Mesenteric fat pad (tissue), 1 donor: ENCODE measurements at regions not wholly inside any gene's neighbourhood (a gene's known extent, or its start where the extent isn't known, plus 50 kb on each side); places are given as distances from the start of the nearest gene placed in this dataset.
"Not testable (repeated sequence)": the region's sequence is repeated elsewhere in the genome, so short reads cannot be mapped to it uniquely, and the experiment has no call there.

Experiments used
- DNase-seq: peaks from one replicate; pipeline ENCODE4 v3.0.0-alpha.2; 2020; ENCODE audit warnings: low spot score
- donor health status: DM: yes; HTN: yes; CAD: no.

DNA sequence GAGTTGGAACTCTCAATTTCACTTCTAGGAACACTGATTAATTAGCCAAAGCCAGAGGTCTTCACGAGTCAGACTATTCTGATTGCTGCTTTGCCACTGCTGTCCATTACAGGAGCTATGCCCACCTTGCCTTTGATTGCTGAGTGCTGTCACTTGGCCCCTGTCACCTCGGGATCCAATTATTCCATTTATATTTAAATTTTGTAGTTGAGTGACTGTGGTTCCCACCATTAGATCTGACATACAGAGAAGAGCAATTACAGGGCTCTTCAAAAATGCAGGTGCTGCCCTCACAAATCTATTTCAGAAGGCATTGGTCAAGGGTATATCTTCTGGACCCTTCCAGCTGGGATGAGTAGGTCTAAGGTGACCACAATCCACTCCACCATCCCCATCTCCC, 200.8 kb downstream of the GJA1 start:
- DNase-seq = not testable (repeated sequence)

DNA sequence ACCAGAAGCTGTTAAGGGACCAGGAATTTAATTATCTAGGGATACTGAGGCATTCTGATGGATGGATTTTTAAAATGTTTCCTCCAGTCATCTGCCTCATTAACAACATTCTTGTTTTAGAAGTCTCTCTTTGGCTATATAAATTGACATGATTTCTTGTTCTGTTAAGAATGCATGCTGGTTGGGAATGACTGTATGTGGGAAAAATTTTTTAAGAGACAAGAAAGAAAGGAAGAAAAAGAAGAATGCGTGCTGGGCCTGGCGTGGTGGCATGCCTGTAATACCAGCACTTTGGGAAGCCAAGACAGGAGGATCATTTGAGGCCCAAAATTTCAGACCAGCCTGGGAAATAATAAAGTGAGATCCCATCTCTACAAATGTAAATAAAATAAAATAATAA, 203.6 kb downstream of the GJA1 start:
- DNase-seq = no peak

GRCh38 chr6:121641158-121641557, 205.7 kb downstream of the GJA1 start:
- no peak for DNase-seq

DNA sequence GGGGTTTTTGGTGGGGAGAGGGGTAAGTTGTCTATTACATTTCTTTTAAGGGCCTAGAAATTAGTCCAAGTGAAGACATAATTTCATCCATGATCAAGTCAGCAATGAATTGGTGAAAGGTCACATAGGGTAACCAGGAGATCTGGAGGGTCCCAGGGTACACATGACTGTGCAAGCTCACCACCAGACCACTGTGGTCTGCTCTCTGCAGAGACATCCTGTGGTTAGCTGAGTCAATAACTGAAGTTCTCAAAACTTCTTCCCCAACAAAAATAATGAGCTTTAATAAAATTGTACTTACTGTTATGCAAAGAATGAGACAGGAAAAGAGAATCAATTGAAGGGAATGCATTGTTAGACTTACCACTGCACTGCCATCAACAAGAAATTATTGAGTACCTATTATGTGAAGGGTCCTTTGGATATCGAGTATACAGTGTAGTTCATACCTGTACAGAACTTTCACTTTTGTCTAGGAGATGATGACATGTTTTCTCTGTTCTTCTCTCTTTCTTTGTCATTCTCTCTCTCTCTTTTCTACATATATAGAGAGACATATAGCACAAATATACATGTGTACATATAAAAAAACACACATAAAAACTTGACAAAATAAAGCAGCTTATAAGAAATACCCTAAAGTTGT, 209.8 kb downstream of the GJA1 start:
- no peak for DNase-seq

GRCh38 chr6:121647905-121648304, 212.5 kb downstream of the GJA1 start:
- DNase-seq = no peak

GRCh38 chr6:121649951-121650350, 214.5 kb downstream of the GJA1 start:
- DNase-seq = no peak

- DNase-seq = no peak
These were observed 216.0 kb downstream of the GJA1 start for GRCh38 chr6:121651420-121651819.

- DNase-seq = no peak
These were observed 216.8 kb downstream of the GJA1 start for GRCh38 chr6:121652223-121652622.

DNA sequence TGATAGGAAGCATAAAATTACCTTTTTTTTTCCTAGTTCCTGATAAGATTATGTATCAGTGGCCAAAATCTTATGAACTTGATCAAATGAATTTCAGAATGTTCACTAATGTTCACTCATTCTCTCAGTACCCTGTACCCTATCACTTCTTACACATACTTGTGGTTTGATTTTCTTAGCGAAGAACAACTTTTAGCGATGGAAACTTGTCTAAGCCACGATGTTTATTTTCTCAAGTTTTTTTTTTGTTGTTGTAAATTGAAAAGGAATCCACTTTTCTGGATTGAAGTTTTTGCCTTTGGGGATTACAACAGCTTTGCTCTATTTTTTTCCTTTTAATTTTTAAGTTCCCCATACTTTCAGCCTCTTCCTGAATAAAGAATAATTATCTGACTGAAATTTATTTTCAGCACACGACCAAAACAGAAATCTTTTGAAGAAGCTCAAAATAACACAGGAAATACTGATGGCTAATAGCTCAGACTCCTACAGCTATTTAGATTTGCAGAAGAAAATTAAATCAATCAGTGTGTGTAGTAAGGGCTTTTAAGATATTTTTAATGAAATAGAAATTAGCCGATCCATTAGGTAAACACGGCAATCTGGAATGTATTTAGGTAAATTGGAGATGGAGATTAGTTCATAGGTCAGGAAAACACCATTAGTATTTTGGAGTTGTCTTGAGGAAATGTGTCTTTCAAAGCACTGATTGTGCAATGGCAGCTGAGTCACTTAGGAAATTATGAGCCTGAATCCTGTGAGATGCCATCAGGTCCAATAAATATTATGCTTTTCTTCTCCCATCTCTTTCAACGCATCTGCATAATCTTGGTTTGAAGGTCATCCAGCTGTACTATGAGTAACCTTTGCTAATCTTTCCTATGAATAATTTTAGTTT, 217.5 kb downstream of the GJA1 start:
- DNase-seq = no peak

- DNase-seq = no peak
These were observed 218.2 kb downstream of the GJA1 start for GRCh38 chr6:121653624-121654008.

DNA sequence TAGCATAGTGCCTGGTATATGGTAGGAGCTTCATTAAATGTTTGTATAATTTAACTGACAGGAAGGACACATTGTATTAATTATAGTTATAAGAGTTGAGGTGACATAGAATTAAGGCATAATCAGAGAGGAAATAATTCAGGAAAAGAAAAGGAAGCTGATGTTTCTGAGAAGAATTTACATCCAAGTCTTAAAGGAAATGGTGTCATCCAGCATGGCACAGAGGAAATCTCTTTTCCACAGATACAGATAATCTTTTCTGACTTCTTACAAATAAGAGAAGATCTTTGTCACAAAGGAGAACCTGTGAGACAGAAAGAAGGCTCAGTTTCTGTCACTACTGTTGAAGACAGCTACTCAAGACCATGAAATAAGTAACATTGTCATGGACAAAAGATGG, 222.5 kb downstream of the GJA1 start:
- DNase-seq = no peak

DNA sequence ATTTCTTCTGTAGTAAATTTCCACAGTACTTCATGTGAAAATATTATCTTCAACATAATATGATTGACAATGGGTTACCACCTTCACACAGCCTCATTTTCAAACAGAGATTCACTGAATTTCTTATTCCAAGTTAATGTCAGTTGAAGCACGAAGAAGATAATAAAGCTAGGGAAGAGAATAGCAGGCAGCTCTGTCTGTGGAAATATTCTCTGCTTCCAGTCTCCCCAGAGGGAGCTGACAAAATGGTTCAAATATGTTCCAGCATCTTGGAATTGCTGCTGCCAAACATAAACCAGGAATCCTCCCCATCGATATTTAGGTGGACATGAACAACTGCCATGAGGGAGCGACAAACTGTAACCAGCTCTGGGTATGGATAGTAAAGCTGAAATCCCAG, 224.8 kb downstream of the GJA1 start:
- DNase-seq = no peak

DNA sequence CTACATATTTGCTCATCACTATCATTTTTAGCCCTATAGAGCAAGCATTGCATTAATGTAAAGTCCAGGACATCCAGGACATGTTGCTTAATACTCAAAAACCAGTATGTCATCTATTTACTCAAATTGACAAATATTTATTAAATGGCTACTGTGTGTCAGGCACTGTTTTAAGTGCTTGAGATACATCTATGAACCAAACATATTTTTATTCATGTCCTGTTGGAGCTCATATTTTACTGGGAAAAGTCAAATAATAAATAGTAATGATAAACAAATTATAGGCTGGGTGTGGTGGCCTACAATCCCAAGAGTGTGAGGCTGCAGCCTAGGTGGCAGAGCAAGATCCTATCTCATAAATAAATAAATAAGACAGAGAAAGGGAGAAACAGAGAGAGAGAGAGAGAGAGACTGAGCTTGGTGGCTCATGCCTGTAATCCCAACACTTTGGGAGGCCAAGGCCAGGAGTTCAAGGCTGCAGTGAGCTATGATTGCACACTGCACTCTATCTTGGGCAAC, 227.9 kb downstream of the GJA1 start:
- no peak for DNase-seq

- no peak for DNase-seq
These were observed 228.7 kb downstream of the GJA1 start for GRCh38 chr6:121664158-121664557.

GRCh38 chr6:121666814-121667213, 231.4 kb downstream of the GJA1 start:
- no peak for DNase-seq

DNA sequence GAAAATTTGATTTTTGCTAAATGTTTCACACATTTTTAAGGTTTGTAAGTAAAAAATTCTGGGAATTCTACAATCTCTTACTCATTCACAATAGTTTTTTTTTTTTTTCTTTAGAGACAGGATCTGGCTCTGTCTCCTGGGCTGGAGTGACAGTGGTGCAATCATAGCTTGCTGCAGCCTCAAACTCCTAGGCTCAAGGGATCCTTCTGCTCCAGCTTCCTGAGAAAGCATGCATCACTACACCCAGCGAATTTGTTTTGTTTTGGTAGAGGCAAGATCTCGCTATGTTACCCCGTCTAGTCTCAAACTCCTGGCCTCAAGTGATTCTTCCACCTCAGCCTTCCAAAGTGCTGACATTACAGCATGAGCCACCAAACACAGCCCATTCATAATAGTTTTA, 232.8 kb downstream of the GJA1 start:
- no peak for DNase-seq

DNA sequence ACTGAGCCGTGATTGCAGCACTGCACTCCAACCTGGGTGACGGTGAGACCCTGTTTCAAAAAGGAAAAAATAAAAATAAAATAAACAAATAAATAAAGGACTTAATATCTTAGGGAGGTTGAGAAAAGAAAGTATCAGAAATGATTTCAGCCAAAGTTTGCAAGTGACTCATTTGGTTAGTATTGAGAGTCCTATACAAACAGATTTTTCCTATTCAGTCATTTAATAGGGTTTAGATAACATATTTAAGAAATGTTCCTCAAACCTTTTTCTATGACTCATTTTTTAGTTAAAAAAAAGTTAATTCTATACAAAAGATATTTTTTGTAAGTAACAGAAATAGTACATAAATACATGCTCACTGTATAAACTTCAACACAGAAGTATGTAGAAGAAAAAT, 235.1 kb downstream of the GJA1 start:
- DNase-seq = no peak

- no peak for DNase-seq
These were observed 242.1 kb downstream of the GJA1 start for GRCh38 chr6:121677571-121677970.

GRCh38 chr6:121678245-121678644, 242.8 kb downstream of the GJA1 start:
- DNase-seq = no peak

DNA sequence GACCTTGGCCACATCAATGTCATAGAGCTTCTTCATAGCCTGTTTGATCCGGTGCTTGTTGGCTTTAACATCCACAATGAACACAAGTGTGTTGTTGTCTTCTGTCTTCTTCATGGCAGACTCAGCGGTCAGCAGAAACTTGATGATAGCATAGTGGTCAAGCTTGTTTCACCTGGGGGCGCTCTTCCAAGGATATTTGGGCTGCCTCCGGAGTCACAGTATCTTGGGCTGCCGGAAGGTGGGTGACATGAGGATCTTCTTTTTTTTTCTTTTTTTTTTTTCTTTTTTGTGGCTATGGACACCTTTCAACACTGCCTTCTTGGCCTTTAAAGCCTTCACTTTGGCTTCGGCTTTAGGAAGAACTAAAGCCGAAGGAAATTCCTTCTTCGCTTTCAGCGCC, 244.6 kb downstream of the GJA1 start:
- no peak for DNase-seq

GRCh38 chr6:121682666-121683065, 247.2 kb downstream of the GJA1 start:
- no peak for DNase-seq

- DNase-seq = not testable (repeated sequence)
These were observed 250.4 kb downstream of the GJA1 start for GRCh38 chr6:121685806-121686205.

DNA sequence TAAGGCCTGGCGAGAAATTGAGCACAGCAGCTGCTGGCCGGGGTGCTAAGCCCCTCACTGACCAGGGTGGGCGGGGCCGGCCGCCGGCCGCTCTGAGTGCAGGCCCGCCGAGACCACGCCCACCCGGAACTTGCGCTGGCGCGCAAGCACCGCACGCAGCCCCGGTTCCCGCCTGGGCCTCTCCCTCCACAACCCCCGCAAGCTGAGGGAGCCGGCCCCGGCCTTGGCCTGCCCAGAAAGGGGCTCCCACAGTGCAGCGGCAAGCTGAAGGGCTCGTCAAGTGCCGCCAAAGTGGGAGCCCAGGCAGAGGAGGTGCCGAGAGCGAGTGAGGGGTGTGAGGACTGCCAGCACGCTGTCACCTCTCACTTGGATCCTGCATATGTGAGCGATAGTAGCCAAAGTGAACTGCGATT, 251.2 kb downstream of the GJA1 start:
- DNase-seq = no peak
